ENCODE measurements at regions not wholly inside any gene's neighbourhood (a gene's known extent, or its start where the extent isn't known, plus 50 kb on each side); places are given as distances from the start of the nearest gene placed in this dataset.

GRCh38 chr14:51328772-51329353 is 88.8 kb downstream of the TMX1 start:
- peaks cover 14% of the 10 kb centered on the region for H3K4me1 Mint-ChIP-seq (ENCODE audit: unreplicated experiment)
- TF ChIP-seq CTCF (conservative IDR thresholded peaks at IDR 0.05) = no peak
- H3K27ac Mint-ChIP-seq = no peak overlapping the region
- no peaks in the 10 kb centered on the region for H3K9me3 Mint-ChIP-seq
- DNase-seq (ENCODE audit: extremely low spot score, unreplicated experiment) = no peak
- H3K27me3 Mint-ChIP-seq = peaks cover 5% of the 10 kb centered on the region
- H3K4me3 Mint-ChIP-seq = no peak overlapping the region
- H3K36me3 Mint-ChIP-seq = no peaks in the 10 kb centered on the region

- Mint-ChIP-seq H3K4me3 (no peak overlapping the region), H3K27ac (no peak overlapping the region), H3K9me3 (no peaks in the 10 kb centered on the region), H3K36me3 (no peaks in the 10 kb centered on the region), H3K4me1 (ENCODE audit: unreplicated experiment) (peaks cover 14% of the 10 kb centered on the region), H3K27me3 (peaks cover 5% of the 10 kb centered on the region)
- TF ChIP-seq CTCF (conservative IDR thresholded peaks at IDR 0.05) = no peak
- DNase-seq (ENCODE audit: extremely low spot score, unreplicated experiment) = no peak
Observed at GRCh38 chr14:51331486-51332367, 91.7 kb downstream of the TMX1 start.

- H3K27ac Mint-ChIP-seq = no peak overlapping the region
- H3K4me3 Mint-ChIP-seq = no peak overlapping the region
- no peak for TF ChIP-seq CTCF (conservative IDR thresholded peaks at IDR 0.05)
Observed at GRCh38 chr14:51333299-51333698, 93.3 kb downstream of the TMX1 start.

GRCh38 chr14:51333901-51334521 is 94.0 kb downstream of the TMX1 start:
- DNase-seq (ENCODE audit: extremely low spot score, unreplicated experiment) = no peak
- Mint-ChIP-seq H3K27ac (no peak overlapping the region), H3K4me1 (ENCODE audit: unreplicated experiment) (no peaks in the 10 kb centered on the region), H3K27me3 (no peaks in the 10 kb centered on the region), H3K36me3 (no peaks in the 10 kb centered on the region), H3K9me3 (peaks cover 1% of the 10 kb centered on the region), H3K4me3 (no peak overlapping the region)
- TF ChIP-seq CTCF (conservative IDR thresholded peaks at IDR 0.05) = no peak

More at GRCh38 chr14:51333299-51333698, 93.3 kb downstream of the TMX1 start:
- no peaks in the 10 kb centered on the region for H3K27me3 Mint-ChIP-seq
- no peaks in the 10 kb centered on the region for H3K9me3 Mint-ChIP-seq
- DNase-seq (ENCODE audit: extremely low spot score, unreplicated experiment) = no peak
- H3K4me1 Mint-ChIP-seq (ENCODE audit: unreplicated experiment) = peaks cover under 1% of the 10 kb centered on the region
- no peaks in the 10 kb centered on the region for H3K36me3 Mint-ChIP-seq

GRCh38 chr14:51334566-51334965 is 94.5 kb downstream of the TMX1 start:
- Mint-ChIP-seq H3K27ac (no peak overlapping the region), H3K4me3 (no peak overlapping the region), H3K36me3 (no peaks in the 10 kb centered on the region), H3K4me1 (ENCODE audit: unreplicated experiment) (no peaks in the 10 kb centered on the region), H3K9me3 (peaks cover 7% of the 10 kb centered on the region), H3K27me3 (no peaks in the 10 kb centered on the region)
- TF ChIP-seq CTCF (conservative IDR thresholded peaks at IDR 0.05) = no peak
- no peak for DNase-seq (ENCODE audit: extremely low spot score, unreplicated experiment)
